Lower leg skin (tissue), 4 donors: ENCODE measurements at regions not wholly inside any gene's neighbourhood (a gene's known extent, or its start where the extent isn't known, plus 50 kb on each side); places are given as distances from the start of the nearest gene placed in this dataset.
A peak's percentile ranks its signal among the peaks of the same experiment; 100 is the strongest.

Source experiments
- DNase-seq, 2 donors: peaks; one replicate each; pipeline ENCODE4 v3.0.0-alpha.2; 2019; ENCODE audit warnings: low spot score in 2 of 2
- H3K4me3 ChIP-seq: fragments of 200-600 bp; sonication (generic); 2 replicates; pipeline ENCODE4 v1.5.1; 2017; ENCODE audit warnings: mild to moderate bottlenecking, low read depth; ENCODE audit not compliant: poor library complexity, severe bottlenecking
- POLR2A ChIP-seq, 2 donors: fragments of 450-650 bp; IDR thresholded peaks; one replicate each; pipeline ENCODE4 v1.6.1; 2016 to 2017; ENCODE audit warnings: antibody characterized with exemption in 2 of 2, mild to moderate bottlenecking in 1 of 2, moderate library complexity in 1 of 2
- WGBS, 2 donors: methylation state at CpG; one replicate each; pipeline ENCODE4 v1.1.5; 2018; 5-methylcytosine and 5-hydroxymethylcytosine counted together
- intact Hi-C: fragments of 100-400 bp; cut with DNase I; formaldehyde crosslinking; loops from one replicate; pipeline ENCODE4 v1.15.0; 2023; ENCODE audit warnings: low total_unique reads
- TF ChIP-seq, protein P1 (sequence below), 3 donors: fragments of 450-650 bp; IDR thresholded peaks; one replicate each; pipeline ENCODE4 v1.5.1; 2016; ENCODE audit warnings: antibody characterized with exemption in 3 of 3, mild to moderate bottlenecking in 3 of 3, moderate library complexity in 2 of 3

- intact Hi-C loops: no loop called here
- TF ChIP-seq, protein P1, sequence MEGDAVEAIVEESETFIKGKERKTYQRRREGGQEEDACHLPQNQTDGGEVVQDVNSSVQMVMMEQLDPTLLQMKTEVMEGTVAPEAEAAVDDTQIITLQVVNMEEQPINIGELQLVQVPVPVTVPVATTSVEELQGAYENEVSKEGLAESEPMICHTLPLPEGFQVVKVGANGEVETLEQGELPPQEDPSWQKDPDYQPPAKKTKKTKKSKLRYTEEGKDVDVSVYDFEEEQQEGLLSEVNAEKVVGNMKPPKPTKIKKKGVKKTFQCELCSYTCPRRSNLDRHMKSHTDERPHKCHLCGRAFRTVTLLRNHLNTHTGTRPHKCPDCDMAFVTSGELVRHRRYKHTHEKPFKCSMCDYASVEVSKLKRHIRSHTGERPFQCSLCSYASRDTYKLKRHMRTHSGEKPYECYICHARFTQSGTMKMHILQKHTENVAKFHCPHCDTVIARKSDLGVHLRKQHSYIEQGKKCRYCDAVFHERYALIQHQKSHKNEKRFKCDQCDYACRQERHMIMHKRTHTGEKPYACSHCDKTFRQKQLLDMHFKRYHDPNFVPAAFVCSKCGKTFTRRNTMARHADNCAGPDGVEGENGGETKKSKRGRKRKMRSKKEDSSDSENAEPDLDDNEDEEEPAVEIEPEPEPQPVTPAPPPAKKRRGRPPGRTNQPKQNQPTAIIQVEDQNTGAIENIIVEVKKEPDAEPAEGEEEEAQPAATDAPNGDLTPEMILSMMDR (IDR thresholded peaks at IDR 0.05): no peak
- no peak for TF ChIP-seq POLR2A (IDR thresholded peaks at IDR 0.05)
- DNase-seq: peak in 1 of 2 donors; percentile 87
- no peak overlapping the region for H3K4me3 ChIP-seq
- WGBS, 2 donors: 65 to 68% methylated on average over 6 of the region's 6 CpGs
Observed at GRCh38 chr4:54484383-54484782, 173.4 kb upstream of the KIT start.

DNA sequence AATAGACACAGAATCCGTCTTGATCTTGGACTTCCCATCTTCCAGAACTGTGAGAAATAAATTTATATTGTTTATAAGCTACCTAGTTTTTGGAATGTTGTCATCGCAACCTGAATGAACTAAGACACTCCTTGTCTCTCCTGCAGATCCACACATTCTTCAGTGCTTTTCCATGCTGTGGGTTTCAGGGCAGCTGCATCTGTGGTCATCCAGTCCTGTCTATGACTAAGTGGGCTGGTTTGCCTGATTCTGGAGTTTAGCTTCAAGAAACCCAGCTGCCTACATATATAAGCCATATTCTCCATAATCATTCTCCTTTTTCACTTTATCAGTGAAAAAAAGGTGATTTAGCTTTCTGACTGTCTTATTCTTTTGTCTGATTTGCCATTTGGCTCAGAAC, 170.3 kb upstream of the KIT start:
- H3K4me3 ChIP-seq: no peak overlapping the region
- TF ChIP-seq, protein P1 (IDR thresholded peaks at IDR 0.05): no peak
- no peak for TF ChIP-seq POLR2A (IDR thresholded peaks at IDR 0.05)
- 95 to 100% methylated on average over 2 of the region's 2 CpGs for WGBS, 2 donors
- no peak for DNase-seq
- intact Hi-C loops: no loop called here

GRCh38 chr4:54493862-54494261, 163.9 kb upstream of the KIT start:
- 88 to 92% methylated on average over 3 of the region's 3 CpGs for WGBS, 2 donors
- no peak for TF ChIP-seq POLR2A (IDR thresholded peaks at IDR 0.05)
- no peak for DNase-seq
- intact Hi-C loops: no loop called here
- H3K4me3 ChIP-seq: no peak overlapping the region

GRCh38 chr4:54495091-54495490, 162.7 kb upstream of the KIT start:
- TF ChIP-seq, protein P1 (IDR thresholded peaks at IDR 0.05): no peak
- no peak for TF ChIP-seq POLR2A (IDR thresholded peaks at IDR 0.05)
- intact Hi-C loops: no loop called here
- WGBS, 2 donors: 59 to 75% methylated on average over 7 of the region's 7 CpGs
- no peak overlapping the region for H3K4me3 ChIP-seq
- no peak for DNase-seq

GRCh38 chr4:54495641-54496040, 162.1 kb upstream of the KIT start:
- TF ChIP-seq, protein P1 (IDR thresholded peaks at IDR 0.05): no peak
- no peak for TF ChIP-seq POLR2A (IDR thresholded peaks at IDR 0.05)
- DNase-seq: no peak
- 97 to 98% methylated on average over 3 of the region's 3 CpGs for WGBS, 2 donors
- no peak overlapping the region for H3K4me3 ChIP-seq
- intact Hi-C loops: no loop called here

GRCh38 chr4:54496412-54496811, 161.3 kb upstream of the KIT start:
- DNase-seq: no peak
- TF ChIP-seq, protein P1 (IDR thresholded peaks at IDR 0.05): no peak
- TF ChIP-seq POLR2A (IDR thresholded peaks at IDR 0.05): no peak
- intact Hi-C loops: no loop called here

More at GRCh38 chr4:54496412-54496811, 161.3 kb upstream of the KIT start:
- no peak overlapping the region for H3K4me3 ChIP-seq
- 69 to 88% methylated on average over 5 of the region's 5 CpGs for WGBS, 2 donors
